ENCODE measurements at regions not wholly inside any gene's neighbourhood (a gene's known extent, or its start where the extent isn't known, plus 50 kb on each side); places are given as distances from the start of the nearest gene placed in this dataset.

- H3K9me3 ChIP-seq (ENCODE audit: control insufficient read depth, low read depth, low read length): no peaks in the 10 kb centered on the region
- H3K79me2 ChIP-seq (ENCODE audit: insufficient read depth, low read length): no peaks in the 10 kb centered on the region
- H3K9ac ChIP-seq (ENCODE audit: extremely low read depth, insufficient read length, low read length): no peak overlapping the region
- no peak overlapping the region for H2BK15ac ChIP-seq (ENCODE audit: low read depth, low read length)
- Mint-ChIP-seq H3K27me3 (ENCODE audit: low read depth) (no peaks in the 10 kb centered on the region), H3K4me1 (peaks cover 4 to 5% of the 10 kb centered on the region in 2 experiments), H3K9me3 (no peaks in the 10 kb centered on the region), H3K36me3 (ENCODE audit: insufficient read depth in 1 of 3, low read depth in 3 of 3) (no peaks in the 10 kb centered on the region), H3K4me3 (no peak overlapping the region), H3K27ac (no peak overlapping the region)
- no peak overlapping the region for H4K5ac ChIP-seq (ENCODE audit: insufficient read length, low read depth, low read length)
- H4K8ac ChIP-seq (replicated peaks; ENCODE audit: insufficient read length, low read depth, low read length): no peak overlapping the region
- no peak overlapping the region for H3K56ac ChIP-seq (ENCODE audit: insufficient read length, low read depth, low read length)
- no peaks in the 10 kb centered on the region for H3K79me1 ChIP-seq (ENCODE audit: insufficient read depth, low read depth, low read length, poor library complexity, severe bottlenecking)
- H2BK120ac ChIP-seq (ENCODE audit: low read depth, low read length, poor library complexity, severe bottlenecking): no peak overlapping the region
- no peaks in the 10 kb centered on the region for H4K20me1 ChIP-seq (ENCODE audit: control insufficient read depth, insufficient read depth, insufficient read length)
- H3K14ac ChIP-seq (ENCODE audit: insufficient read depth, low read length): no peak overlapping the region
- no peaks in the 10 kb centered on the region for H3K27me3 ChIP-seq (ENCODE audit: insufficient read depth, low read length)
- H4K91ac ChIP-seq (ENCODE audit: insufficient read length, low read depth, low read length): no peak overlapping the region
- no peak overlapping the region for H3T11ph ChIP-seq (ENCODE audit: low read length)
- H3K4me2 ChIP-seq (ENCODE audit: insufficient read depth, insufficient read length, low read length): no peak overlapping the region
- H2AK5ac ChIP-seq (ENCODE audit: insufficient read length, low read length): no peak overlapping the region
- H2BK5ac ChIP-seq (ENCODE audit: insufficient read length, low read length): no peak overlapping the region
- no peak overlapping the region for H3K23ac ChIP-seq (ENCODE audit: insufficient read length, low read depth, low read length)
- H2AFZ ChIP-seq (ENCODE audit: low read length): no peak overlapping the region
- H2BK20ac ChIP-seq (ENCODE audit: low read depth, low read length, poor library complexity, severe bottlenecking): no peak overlapping the region
- DNase-seq: no peak
- no peak overlapping the region for H3K4ac ChIP-seq (ENCODE audit: low read depth, low read length)
- no peak overlapping the region for H3K27ac ChIP-seq (ENCODE audit: insufficient read length, low read depth, low read length)
- no peak overlapping the region for H3K18ac ChIP-seq (ENCODE audit: insufficient read length, low read depth, low read length)
- H3K4me1 ChIP-seq (ENCODE audit: insufficient read depth, low read length): no peaks in the 10 kb centered on the region
- no CpG with 5 or more reads among the region's 1 CpG for WGBS (ENCODE audit: extremely low coverage, insufficient read length, low lambda C conversion rate)
- no peak overlapping the region for H2BK12ac ChIP-seq (ENCODE audit: insufficient read length, low read depth, low read length)
- TF ChIP-seq CTCF (conservative IDR thresholded peaks at IDR 0.05): no peak
- H3K23me2 ChIP-seq (ENCODE audit: insufficient read length, low read depth, low read length, poor library complexity, severe bottlenecking): no peaks in the 10 kb centered on the region
Measured at GRCh38 chr9:21609506-21609905, 127.4 kb upstream of the IFNE start.

Measured in H9 (cell line).